HG03097 (cell line): ENCODE measurements at regions not wholly inside any gene's neighbourhood (a gene's known extent, or its start where the extent isn't known, plus 50 kb on each side); places are given as distances from the start of the nearest gene placed in this dataset.

Experiments
- ATAC-seq: cut with Tn5 transposase; IDR thresholded peaks from one replicate; pipeline ENCODE4 v1.9.1; 2021; ENCODE audit not compliant: unreplicated experiment, low FRiP score

DNA sequence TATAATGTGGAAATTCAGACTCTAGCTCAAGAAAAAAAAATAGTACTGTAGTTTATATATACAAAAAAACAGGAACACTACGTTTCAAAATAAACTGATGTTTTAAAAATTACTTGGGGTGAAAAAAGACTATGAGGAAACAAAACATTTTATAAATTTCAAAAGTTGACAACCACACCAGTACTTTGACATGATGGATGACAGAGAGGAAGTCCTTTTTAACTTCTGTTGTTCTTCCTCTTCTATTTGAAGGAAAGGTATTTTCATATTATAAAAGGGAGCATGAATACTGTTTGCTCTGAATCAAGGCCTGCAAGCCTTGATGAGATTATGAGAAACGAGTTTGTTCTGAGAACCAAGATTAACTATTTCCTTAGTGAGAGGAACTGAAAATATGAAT is 456.9 kb downstream of the TAF11L14 start:
- ATAC-seq = no peak

DNA sequence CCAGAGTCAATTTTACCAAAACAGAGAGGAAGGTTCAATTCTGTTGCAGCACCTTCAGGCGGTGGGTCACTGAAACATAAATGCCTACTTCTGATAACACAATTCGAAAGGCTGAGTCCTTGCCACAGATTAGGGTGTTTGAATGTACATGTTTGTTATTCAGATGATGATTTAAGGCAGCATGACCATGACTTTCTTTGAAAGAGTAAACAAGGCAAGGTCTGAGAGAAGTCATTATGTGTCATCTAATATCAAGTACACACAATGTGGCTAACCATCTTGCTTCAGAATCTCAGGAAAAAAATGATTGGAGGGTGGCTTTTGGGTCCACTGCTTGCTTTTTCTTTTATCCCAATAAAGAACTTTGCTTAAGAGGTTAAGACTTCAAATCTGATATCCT is 457.5 kb downstream of the TAF11L14 start:
- ATAC-seq = no peak

DNA sequence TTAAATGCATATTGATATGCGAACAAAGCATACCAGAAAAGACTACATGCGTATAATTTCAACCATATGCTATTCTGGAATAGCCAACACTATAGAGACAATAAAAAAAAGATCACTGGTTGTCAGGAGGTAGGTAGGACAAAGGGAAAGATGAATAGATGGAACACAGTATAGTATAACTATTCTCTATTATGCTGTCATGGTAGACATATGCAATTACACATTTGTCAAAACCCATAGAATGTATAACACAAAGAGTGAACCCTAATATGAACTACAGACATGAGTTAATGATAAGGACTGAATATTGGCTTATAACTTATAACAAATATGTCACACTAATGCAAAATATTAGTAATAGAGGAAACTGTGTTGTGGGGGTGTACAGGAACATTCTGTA is 460.8 kb downstream of the TAF11L14 start:
- no peak for ATAC-seq

DNA sequence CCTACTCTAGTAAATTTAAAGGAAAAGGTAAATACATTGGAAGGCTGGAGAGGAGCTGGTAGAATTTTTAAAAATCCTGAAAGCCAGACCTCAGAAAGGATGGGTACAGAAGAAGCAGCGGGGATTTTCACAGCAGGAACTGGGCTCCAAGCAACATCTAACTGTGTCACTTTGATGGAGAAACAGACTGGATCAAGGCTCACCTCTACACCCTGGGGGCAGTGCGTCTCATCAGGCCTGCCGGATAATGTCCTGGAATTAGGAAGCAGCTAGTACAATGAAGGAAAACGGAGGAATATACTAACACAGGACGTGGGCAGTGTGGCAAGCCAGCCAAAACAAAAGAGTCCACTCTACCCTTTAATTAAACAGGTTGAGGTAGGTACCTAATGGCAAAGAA is 463.6 kb downstream of the TAF11L14 start:
- no peak for ATAC-seq

- no peak for ATAC-seq
Measured at GRCh38 chr5:18098691-18099090, 464.4 kb downstream of the TAF11L14 start.

- no peak for ATAC-seq
Measured at GRCh38 chr5:18099261-18099660, 465.0 kb downstream of the TAF11L14 start.

DNA sequence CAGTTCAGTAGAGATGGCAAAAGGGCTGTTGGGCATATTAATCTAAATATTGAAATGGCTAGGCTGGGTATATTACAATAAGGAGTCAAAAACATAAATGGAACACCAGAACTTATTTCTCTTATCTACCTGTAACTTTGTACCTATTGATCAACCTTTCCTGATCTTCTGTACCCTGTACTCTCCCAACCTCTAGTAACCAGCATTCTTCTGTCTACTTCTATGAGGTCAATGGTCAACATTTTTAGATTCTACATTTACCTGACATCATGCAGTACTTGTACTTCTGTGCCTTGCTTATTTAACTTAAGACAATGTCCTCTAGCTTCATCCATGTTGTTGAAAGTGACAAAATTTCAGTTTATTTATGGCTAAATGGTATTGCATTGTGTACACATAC is 467.3 kb downstream of the TAF11L14 start:
- ATAC-seq = no peak

DNA sequence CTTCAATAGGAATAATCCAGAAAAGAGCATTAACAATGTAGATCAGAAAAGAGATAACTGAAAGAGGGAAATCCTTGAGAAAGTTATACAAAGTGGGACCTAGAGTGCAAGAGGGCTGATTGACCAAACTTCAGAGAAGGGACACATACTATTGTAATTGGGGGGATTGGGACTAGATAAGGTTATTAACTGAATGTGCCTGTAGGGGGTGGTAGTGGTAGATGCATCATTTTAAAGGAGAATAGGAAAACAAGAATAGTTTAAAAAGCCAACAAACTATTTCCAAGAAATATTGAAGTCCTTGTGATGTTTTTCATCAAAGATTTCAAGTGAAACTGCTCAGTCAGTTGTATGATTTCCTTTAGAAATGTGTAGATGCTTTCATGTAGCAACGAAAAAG is 468.5 kb downstream of the TAF11L14 start:
- ATAC-seq = no peak

DNA sequence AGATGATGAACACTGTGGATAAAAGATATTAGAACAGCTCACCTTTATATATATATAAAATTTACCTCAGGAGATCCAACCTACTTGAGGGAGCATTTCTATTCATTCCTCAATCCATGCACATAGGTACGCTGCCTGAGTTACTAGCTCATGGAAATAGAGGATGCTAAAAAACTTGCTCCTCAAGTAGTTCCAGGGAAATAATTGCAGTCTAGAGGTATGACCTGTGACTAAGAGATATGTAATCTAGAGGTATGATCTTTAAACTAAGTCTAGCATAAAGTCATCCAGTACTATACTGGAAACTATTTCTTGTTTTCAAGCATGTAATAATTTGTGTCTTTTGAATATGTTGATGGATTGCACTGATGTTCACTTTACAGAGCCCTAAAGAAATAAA is 471.2 kb downstream of the TAF11L14 start:
- ATAC-seq = no peak

GRCh38 chr5:18111906-18112465 is 477.7 kb downstream of the TAF11L14 start:
- no peak for ATAC-seq

- ATAC-seq = no peak
Measured at GRCh38 chr5:18113721-18114120, 479.5 kb downstream of the TAF11L14 start.

GRCh38 chr5:18114151-18114757 is 480.0 kb downstream of the TAF11L14 start:
- ATAC-seq = no peak

- ATAC-seq = no peak
Measured at GRCh38 chr5:18117968-18118367, 483.7 kb downstream of the TAF11L14 start.

DNA sequence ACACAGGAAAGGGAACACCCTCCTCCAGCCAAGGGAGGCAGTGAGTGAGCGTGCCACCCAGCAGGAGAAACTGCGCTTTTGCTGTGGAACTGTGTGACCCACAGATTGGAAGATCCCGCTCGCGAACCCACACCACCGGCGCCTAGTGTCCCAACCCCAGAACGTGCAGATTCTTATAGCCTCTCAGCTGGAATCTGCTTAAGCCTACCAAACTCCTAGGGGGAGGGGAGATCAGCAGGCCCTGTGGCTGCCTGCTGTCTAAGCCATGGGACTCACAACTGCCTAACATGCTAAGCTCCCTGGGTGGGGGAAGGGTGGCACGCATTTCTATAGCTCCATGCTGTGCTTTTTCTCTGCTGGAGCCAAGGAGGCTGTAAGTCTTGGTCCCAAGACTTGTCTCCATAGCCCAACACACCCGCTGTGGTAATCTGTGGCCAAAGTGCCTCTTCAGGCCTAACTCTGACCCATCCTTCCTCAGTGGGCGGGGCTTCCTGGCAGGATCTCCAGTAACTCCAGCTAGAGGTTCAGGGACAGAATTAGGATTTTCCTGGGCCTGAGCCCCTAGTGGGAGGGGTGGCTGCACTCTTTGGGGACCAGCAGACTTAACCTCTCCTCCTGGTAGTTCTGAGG is 485.0 kb downstream of the TAF11L14 start:
- no peak for ATAC-seq

DNA sequence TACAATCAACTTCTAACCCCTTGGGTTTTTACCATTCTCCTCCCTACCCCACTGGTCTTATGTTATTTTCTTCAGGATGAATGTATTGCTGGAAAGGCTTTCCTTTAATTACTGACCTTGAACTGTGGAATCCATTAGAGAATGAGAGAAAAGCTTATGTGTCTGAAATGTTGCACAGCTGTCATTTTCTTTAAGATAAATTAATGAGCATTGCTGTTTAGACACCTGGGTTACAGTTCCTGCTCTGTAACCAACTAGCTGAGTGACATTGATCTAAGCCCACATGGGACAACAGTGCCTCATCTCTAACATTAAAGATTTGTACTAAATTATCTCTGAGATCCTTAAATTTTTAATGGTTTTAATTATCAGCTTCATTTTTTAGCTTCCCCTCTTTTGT is 507.0 kb downstream of the TAF11L14 start:
- no peak for ATAC-seq

DNA sequence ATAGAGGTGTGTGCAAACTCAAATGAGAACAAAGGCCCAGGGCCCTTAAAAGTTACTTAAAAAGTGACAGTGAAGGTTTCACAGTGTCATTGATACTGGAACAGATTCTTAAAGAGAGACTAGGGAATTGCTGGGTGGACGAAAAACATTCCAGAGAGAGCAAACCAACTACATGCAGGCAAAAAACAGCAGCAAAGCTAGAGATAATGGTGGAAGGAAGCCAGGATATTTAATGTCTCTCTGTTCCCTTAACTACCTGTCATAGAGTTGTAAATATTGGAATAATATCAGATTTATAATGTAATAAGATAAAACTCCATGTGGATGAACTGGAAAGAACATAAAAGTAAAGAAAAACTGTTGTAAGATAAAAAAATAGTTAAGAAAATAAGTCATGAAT is 508.6 kb downstream of the TAF11L14 start:
- no peak for ATAC-seq

DNA sequence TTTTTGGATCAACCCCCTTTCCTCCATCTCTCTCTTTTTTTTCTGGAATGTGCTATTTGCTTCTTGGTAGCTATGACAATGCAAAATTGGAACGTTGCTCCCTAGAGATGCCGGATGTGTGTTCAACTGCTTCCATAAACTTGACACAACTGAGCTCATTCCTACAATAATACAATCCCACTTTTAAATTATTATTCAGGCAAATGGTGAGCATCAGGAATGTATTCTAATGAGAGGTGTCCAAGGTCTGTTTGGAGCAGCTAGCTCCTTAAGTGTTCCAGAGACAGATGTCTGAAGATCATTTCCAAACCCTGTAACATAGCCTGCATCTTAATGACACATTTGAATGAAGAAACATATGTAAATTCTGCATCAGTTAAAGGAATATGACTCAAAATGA is 518.4 kb downstream of the TAF11L14 start:
- ATAC-seq = no peak

GRCh38 chr5:18158166-18158565 is 523.9 kb downstream of the TAF11L14 start:
- no peak for ATAC-seq

DNA sequence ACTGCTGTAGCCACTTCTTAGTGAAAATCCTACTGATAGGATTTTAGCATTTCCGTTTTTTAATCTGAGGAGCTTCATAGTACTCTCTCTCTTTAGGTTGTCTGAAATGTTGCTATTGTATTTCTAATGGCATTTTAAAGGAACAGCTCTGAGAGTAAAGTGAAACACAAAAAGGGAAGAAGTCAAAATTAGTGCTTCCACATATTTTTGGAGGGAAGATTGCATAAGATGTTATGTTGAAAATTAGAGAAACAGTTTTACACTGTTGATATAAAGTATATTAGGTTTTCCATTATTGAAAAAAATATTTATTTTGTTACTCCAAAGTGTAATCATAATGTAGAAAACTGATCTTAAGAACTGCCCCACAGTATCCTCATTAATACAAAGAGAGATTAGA is 525.1 kb downstream of the TAF11L14 start:
- no peak for ATAC-seq

GRCh38 chr5:18171684-18172083 is 537.4 kb downstream of the TAF11L14 start:
- ATAC-seq = no peak

DNA sequence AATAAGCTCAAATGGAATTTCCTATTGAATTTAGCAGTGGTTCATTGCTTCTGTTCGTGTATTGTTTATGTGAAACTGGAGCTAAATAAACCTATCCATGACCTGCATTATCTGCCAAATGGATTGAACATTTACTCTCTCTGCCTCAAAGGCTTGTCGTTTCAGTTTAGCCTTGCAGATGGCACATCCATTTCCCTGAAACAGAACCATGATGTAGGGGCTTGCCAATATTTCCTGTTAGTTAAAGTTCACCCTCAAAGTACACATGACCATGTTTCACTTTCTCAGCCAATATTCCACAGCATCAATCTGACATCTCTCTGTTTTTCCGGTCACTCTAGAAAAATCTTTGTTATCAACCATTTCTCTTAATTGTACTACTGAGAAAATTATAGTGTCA is 545.3 kb downstream of the TAF11L14 start:
- ATAC-seq = no peak

DNA sequence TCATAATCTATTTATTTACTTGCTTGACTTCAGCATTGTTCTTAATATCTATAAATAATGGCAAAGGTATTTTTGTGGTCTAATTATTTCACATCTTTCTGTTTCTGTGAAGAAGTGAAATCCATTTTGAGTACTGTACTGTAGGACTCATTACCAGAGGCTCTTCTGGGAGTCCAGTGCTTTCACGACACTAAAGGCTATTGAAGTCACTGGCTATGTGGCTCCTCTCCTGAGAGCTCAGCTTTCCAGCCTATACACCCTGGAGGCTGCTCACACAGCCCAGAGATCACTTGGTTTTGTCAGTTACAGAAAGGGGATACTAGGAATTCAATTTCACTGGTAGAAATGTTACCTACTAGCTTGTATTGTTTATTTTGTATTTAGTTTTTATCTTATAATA is 547.3 kb downstream of the TAF11L14 start:
- no peak for ATAC-seq
